H1 (cell line): ENCODE measurements at regions not wholly inside any gene's neighbourhood (a gene's known extent, or its start where the extent isn't known, plus 50 kb on each side); places are given as distances from the start of the nearest gene placed in this dataset.

Experiments used
- CTCF ChIA-PET: fragments of 300-600 bp; sonication (Branson Sonifier 250); formaldehyde crosslinking; loops from one replicate; lab custom pipeline; 2021; ENCODE audit not compliant: partially characterized antibody; lab: Charles Lee
- POLR2A ChIA-PET: fragments of 300-600 bp; sonication (Branson Sonifier 250); formaldehyde crosslinking; loops from one replicate; lab custom pipeline; 2021; ENCODE audit warnings: inconsistent platforms; ENCODE audit not compliant: partially characterized antibody; lab: Charles Lee
- DNase-seq, 2 experiments: peaks; one replicate each; pipeline versions ENCODE4 v3.0.0 to v3.0.0-alpha.2; 2010 to 2022; ENCODE audit warnings: low spot score in 2 of 2, low read depth in 1 of 2, mixed read lengths in 1 of 2
- FAIRE-seq: peaks from 2 replicates; lab custom pipeline; 2011; peaks lifted over from hg19 to GRCh38; lab: Jason Lieb, UNC
- H2AFZ ChIP-seq: 2 replicates; pipeline ENCODE4 v1.8.1; 2012; ENCODE audit warnings: low read length, inconsistent platforms
- H2AK5ac ChIP-seq: 2 replicates; pipeline ENCODE4 v1.6.1; 2013; ENCODE audit warnings: low read depth, low read length
- H2BK120ac ChIP-seq: replicated peaks from 2 replicates; pipeline ENCODE3; 2013; ENCODE audit warnings: low read depth, low read length, inconsistent platforms
- H2BK12ac ChIP-seq: 2 replicates; pipeline ENCODE4 v1.6.1; 2013; ENCODE audit warnings: low read depth, low read length
- H2BK15ac ChIP-seq: 2 replicates; pipeline ENCODE4 v1.6.1; 2013; ENCODE audit warnings: low read length
- H2BK20ac ChIP-seq: 2 replicates; pipeline ENCODE4 v1.6.1; 2013; ENCODE audit warnings: low read length
- H2BK5ac ChIP-seq: 2 replicates; pipeline ENCODE4 v1.6.1; 2013; ENCODE audit warnings: low read depth, low read length
- H3K14ac ChIP-seq: 2 replicates; pipeline ENCODE4 v1.6.1; 2013; ENCODE audit warnings: inconsistent platforms; ENCODE audit not compliant: insufficient read length
- H3K18ac ChIP-seq: 2 replicates; pipeline ENCODE4 v1.6.1; 2013; ENCODE audit warnings: low read length; ENCODE audit errors: extremely low read depth
- H3K23ac ChIP-seq: 2 replicates; pipeline ENCODE4 v1.6.1; 2013; ENCODE audit warnings: inconsistent platforms; ENCODE audit not compliant: insufficient read length
- H3K23me2 ChIP-seq: 2 replicates; pipeline ENCODE4 v1.6.1; 2013; ENCODE audit warnings: low read depth, low read length
- H3K27ac ChIP-seq: 2 replicates; pipeline ENCODE4 v1.6.1; 2011; ENCODE audit warnings: low read depth, low read length, inconsistent platforms
- H3K27me3 ChIP-seq, 4 experiments: replicated peaks in 1 of 4; 1 replicate in 1 of 4; 2 replicates in 3 of 4; pipeline versions ENCODE4 v1.6.1 to v1.8.1; 2011 to 2013; ENCODE audit warnings: low read length in 3 of 4, mild to moderate bottlenecking in 3 of 4, inconsistent platforms in 2 of 4, mixed read lengths in 2 of 4, moderate library complexity in 1 of 4; ENCODE audit not compliant: control insufficient read depth in 3 of 4, insufficient read depth in 3 of 4; ENCODE audit errors: extremely low read depth in 1 of 4
- H3K36me3 ChIP-seq, 4 experiments: 2 replicates each; pipeline versions ENCODE4 v1.6.1 to v1.8.1; 2011 to 2013; ENCODE audit warnings: mild to moderate bottlenecking in 4 of 4, low read length in 3 of 4, moderate library complexity in 2 of 4, control low read depth in 1 of 4, inconsistent platforms in 1 of 4; ENCODE audit not compliant: insufficient read depth in 4 of 4, control insufficient read depth in 2 of 4
- H3K4ac ChIP-seq: replicated peaks from 2 replicates; pipeline ENCODE3; 2013; ENCODE audit warnings: low read length, low read depth, mixed read lengths, inconsistent platforms; ENCODE audit not compliant: insufficient read length
- H3K4me1 ChIP-seq, 4 experiments: replicated peaks in 1 of 4; 1 replicate in 1 of 4; 2 replicates in 3 of 4; pipeline versions ENCODE4 v1.6.1 to v1.8.1; 2011 to 2013; ENCODE audit warnings: low read length in 3 of 4, inconsistent platforms in 2 of 4, mixed read lengths in 1 of 4; ENCODE audit not compliant: insufficient read depth in 4 of 4, control insufficient read depth in 3 of 4
- H3K4me2 ChIP-seq, 2 experiments: 2 replicates each; pipeline versions ENCODE4 v1.6.1 to v1.8.1; 2011 to 2013; ENCODE audit warnings: low read depth in 2 of 2, low read length in 2 of 2, control low read depth in 1 of 2, inconsistent platforms in 1 of 2, mild to moderate bottlenecking in 1 of 2; ENCODE audit not compliant: insufficient read depth in 1 of 2
- H3K4me3 ChIP-seq, 4 experiments: fragments of 200-600, 300-600 bp in 1 of 4; sonication (generic), shearing (Covaris generic), sonication (Bioruptor Twin) in 1 of 4; 2 replicates each; pipeline versions ENCODE4 v1.5.1 to v1.8.1; 2011 to 2016; ENCODE audit warnings: low read length in 4 of 4, low read depth in 3 of 4, control low read depth in 2 of 4, inconsistent platforms in 2 of 4, mild to moderate bottlenecking in 2 of 4, mixed read lengths in 1 of 4, moderate library complexity in 1 of 4; ENCODE audit not compliant: insufficient read depth in 2 of 4; ENCODE audit errors: extremely low read depth in 1 of 4
- H3K56ac ChIP-seq: replicated peaks from 2 replicates; pipeline ENCODE3; 2013; ENCODE audit warnings: low read depth, mild to moderate bottlenecking, mixed read lengths, low read length, inconsistent platforms; ENCODE audit not compliant: insufficient read length
- H3K79me1 ChIP-seq: 2 replicates; pipeline ENCODE4 v1.6.1; 2013; ENCODE audit warnings: low read depth, low read length, control low read depth
- H3K79me2 ChIP-seq, 2 experiments: 2 replicates each; pipeline versions ENCODE4 v1.6.1 to v1.8.1; 2012 to 2013; ENCODE audit warnings: low read length in 2 of 2, mild to moderate bottlenecking in 2 of 2, inconsistent platforms in 1 of 2; ENCODE audit not compliant: insufficient read depth in 2 of 2, control insufficient read depth in 1 of 2
- H3K9ac ChIP-seq, 4 experiments: replicated peaks in 1 of 4; 1 replicate in 1 of 4; 2 replicates in 3 of 4; pipeline versions ENCODE4 v1.6.1 to v1.8.1; 2011 to 2013; ENCODE audit warnings: low read depth in 3 of 4, low read length in 3 of 4, control low read depth in 2 of 4, mild to moderate bottlenecking in 2 of 4, moderate library complexity in 2 of 4, inconsistent platforms in 1 of 4; ENCODE audit errors: extremely low read depth in 1 of 4
- H3K9me3 ChIP-seq, 2 experiments: 2 replicates each; pipeline versions ENCODE4 v1.6.1 to v1.8.1; 2012 to 2013; ENCODE audit warnings: mild to moderate bottlenecking in 2 of 2, moderate library complexity in 2 of 2, control low read depth in 1 of 2, inconsistent platforms in 1 of 2, low read depth in 1 of 2, low read length in 1 of 2, mixed read lengths in 1 of 2; ENCODE audit not compliant: insufficient read depth in 2 of 2
- H4K20me1 ChIP-seq, 2 experiments: replicated peaks in 1 of 2; 2 replicates each; pipeline versions ENCODE3 to v1.8.1; 2011 to 2013; ENCODE audit warnings: inconsistent platforms in 2 of 2, low read length in 2 of 2, mild to moderate bottlenecking in 1 of 2; ENCODE audit not compliant: insufficient read depth in 2 of 2, control insufficient read depth in 1 of 2
- H4K5ac ChIP-seq: 2 replicates; pipeline ENCODE4 v1.6.1; 2013; ENCODE audit warnings: low read length, low read depth, mixed read lengths, inconsistent platforms; ENCODE audit not compliant: insufficient read length
- H4K8ac ChIP-seq: 2 replicates; pipeline ENCODE4 v1.8.0; 2013; ENCODE audit warnings: mild to moderate bottlenecking, moderate library complexity, low read length, inconsistent platforms; ENCODE audit not compliant: insufficient read depth; ENCODE audit errors: extremely low read depth
- H4K91ac ChIP-seq: replicated peaks from 2 replicates; pipeline ENCODE3; 2013; ENCODE audit warnings: low read length, mixed read lengths, inconsistent platforms; ENCODE audit not compliant: insufficient read length
- BRCA1 ChIP-seq: IDR thresholded peaks from 2 replicates; pipeline ENCODE4 v1.6.1; 2012; ENCODE audit warnings: low read depth, low read length, improper control_type of control experiment
- CREB1 ChIP-seq: IDR thresholded peaks from 2 replicates; pipeline ENCODE4 v1.6.1; 2012; ENCODE audit warnings: inconsistent platforms
- GTF2F1 ChIP-seq: IDR thresholded peaks from 2 replicates; pipeline ENCODE4 v1.6.1; 2012; ENCODE audit warnings: low read depth, low read length, improper control_type of control experiment, borderline replicate concordance
- JUN ChIP-seq: IDR thresholded peaks from 2 replicates; pipeline ENCODE4 v1.6.1; 2011; ENCODE audit warnings: low read depth, mild to moderate bottlenecking, improper control_type of control experiment, low read length
- KDM1A ChIP-seq: fragments of 200-600, 300-600 bp; sonication (generic); IDR thresholded peaks from 2 replicates; pipeline ENCODE4 v1.7.1; 2016; ENCODE audit warnings: mild to moderate bottlenecking, low read length, borderline replicate concordance
- NANOG ChIP-seq: IDR thresholded peaks from 2 replicates; pipeline ENCODE4 v1.6.1; 2011; ENCODE audit warnings: low read length, low read depth, mild to moderate bottlenecking, inconsistent platforms; ENCODE audit not compliant: insufficient read depth, poor library complexity, severe bottlenecking
- POLR2A ChIP-seq, 2 experiments: IDR thresholded peaks; 1 replicate in 1 of 2; 2 replicates in 1 of 2; pipeline ENCODE4 v1.6.1; 2011; ENCODE audit warnings: low read depth in 2 of 2, low read length in 2 of 2, mild to moderate bottlenecking in 2 of 2; ENCODE audit errors: control extremely low read depth in 1 of 2
- RAD21 ChIP-seq, 2 experiments: IDR thresholded peaks in 1 of 2; conservative IDR thresholded peaks in 1 of 2; 2 replicates each; pipeline ENCODE4 v1.6.1; 2011; ENCODE audit warnings: low read depth in 2 of 2, low read length in 2 of 2, improper control_type of control experiment in 1 of 2, inconsistent platforms in 1 of 2, mild to moderate bottlenecking in 1 of 2, moderate library complexity in 1 of 2
- RNF2 ChIP-seq: fragments of 200-900, 300-1000 bp; sonication (generic); IDR thresholded peaks from 2 replicates; pipeline ENCODE4 v1.7.1; 2016; ENCODE audit warnings: borderline replicate concordance, low read depth, mild to moderate bottlenecking, antibody characterized with exemption, low read length; ENCODE audit not compliant: poor library complexity, severe bottlenecking; ENCODE audit errors: missing control alignments
- SIX5 ChIP-seq: IDR thresholded peaks from 2 replicates; pipeline ENCODE4 v1.6.1; 2011; ENCODE audit warnings: mild to moderate bottlenecking, low read depth, low read length
- SP4 ChIP-seq: IDR thresholded peaks from 2 replicates; pipeline ENCODE4 v1.6.1; 2012; ENCODE audit warnings: low read length, inconsistent platforms
- TBP ChIP-seq: IDR thresholded peaks from 2 replicates; pipeline ENCODE4 v1.6.1; 2011; ENCODE audit warnings: low read depth, low read length, improper control_type of control experiment
- TEAD4 ChIP-seq: IDR thresholded peaks from 2 replicates; pipeline ENCODE4 v1.6.1; 2012; ENCODE audit warnings: low read depth, low read length, inconsistent platforms, mixed read lengths
- YY1 ChIP-seq: IDR thresholded peaks from 2 replicates; pipeline ENCODE4 v1.6.1; 2011; ENCODE audit warnings: low read depth, mild to moderate bottlenecking, low read length
- WGBS, 2 experiments: shearing (Covaris generic) in 1 of 2; methylation state at CpG; one replicate each; pipeline versions ENCODE4 v1.1.6 to v1.1.7; 2013 to 2015; ENCODE audit warnings: low lambda C conversion rate in 2 of 2, mixed read lengths in 2 of 2, inconsistent platforms in 1 of 2, low coverage in 1 of 2, missing lambda C conversion rate in 1 of 2; ENCODE audit not compliant: insufficient replicate concordance in 2 of 2, insufficient coverage in 1 of 2, insufficient read length in 1 of 2; ENCODE audit errors: extremely low coverage in 1 of 2, missing lambda C conversion rate in 1 of 2; 5-methylcytosine and 5-hydroxymethylcytosine counted together

- Histone ChIP-seq H4K5ac (no peak overlapping the region), H2AK5ac (no peak overlapping the region), H3K14ac (no peak overlapping the region), H3K4ac (no peak overlapping the region), H2AFZ (no peak overlapping the region), H3K23me2 (no peaks in the 10 kb centered on the region), H3K4me1 (no peaks in the 10 kb centered on the region), H3K27me3 (no peaks in the 10 kb centered on the region), H2BK12ac (no peak overlapping the region), H2BK15ac (no peak overlapping the region), H3K4me3 (no peak overlapping the region), H3K9ac (no peak overlapping the region), H3K18ac (no peak overlapping the region), H4K91ac (no peak overlapping the region), H3K27ac (no peak overlapping the region), H4K20me1 (no peaks in the 10 kb centered on the region), H3K4me2 (no peak overlapping the region), H2BK5ac (no peak overlapping the region), H4K8ac (no peak overlapping the region), H3K79me1 (no peaks in the 10 kb centered on the region), H2BK20ac (no peak overlapping the region), H3K9me3 (no peaks in the 10 kb centered on the region), H3K79me2 (no peaks in the 10 kb centered on the region), H2BK120ac (no peak overlapping the region), H3K56ac (no peak overlapping the region), H3K23ac (no peak overlapping the region), H3K36me3 (no peaks in the 10 kb centered on the region)
- DNase-seq: no peak
- ChIA-PET CTCF (no interaction called here), POLR2A (no interaction called here)
- no peak for FAIRE-seq
- WGBS, 2 experiments: 81% methylated on average over 2 of the region's 2 CpGs; no CpG with 5 or more reads in 1 of the 2 experiments
- TF ChIP-seq BRCA1: no peak
- TF ChIP-seq SIX5: no peak
- TF ChIP-seq GTF2F1: no peak
- no peak for TF ChIP-seq POLR2A (IDR thresholded peaks at IDR 0.05; ENCODE audit: control extremely low read depth in 1 of 2, low read depth in 2 of 2, low read length in 2 of 2)
- no peak for TF ChIP-seq JUN
- no peak for TF ChIP-seq TEAD4
- no peak for TF ChIP-seq YY1
- TF ChIP-seq NANOG: no peak
- no peak for TF ChIP-seq CREB1
- TF ChIP-seq KDM1A: no peak
- no peak for TF ChIP-seq RAD21 (IDR thresholded peaks at IDR 0.05 in 1 of 2, conservative IDR thresholded peaks at IDR 0.05 in 1 of 2; ENCODE audit: low read depth in 2 of 2, low read length in 2 of 2)
- no peak for TF ChIP-seq RNF2
- TF ChIP-seq TBP: no peak
- no peak for TF ChIP-seq SP4
Measured at GRCh38 chr4:116847616-116848015, 237.8 kb downstream of the TRAM1L1 start.
